SU-DHL-6 (cell line): ENCODE measurements at regions not wholly inside any gene's neighbourhood (a gene's known extent, or its start where the extent isn't known, plus 50 kb on each side); places are given as distances from the start of the nearest gene placed in this dataset.

Experiments used
- EZH2phosphoT487 ChIP-seq: fragments of 200-600 bp; sonication (generic), shearing (Covaris generic); conservative IDR thresholded peaks from 2 replicates; pipeline ENCODE4 v1.6.1; 2018; ENCODE audit warnings: mild to moderate bottlenecking, antibody characterized with exemption, low read length, moderate library complexity, mixed read lengths
- TF ChIP-seq, protein P1 (sequence below): fragments of 200-600 bp; sonication (generic); IDR thresholded peaks from one replicate; pipeline ENCODE4 v1.5.1; 2017; ENCODE audit warnings: antibody characterized with exemption, mild to moderate bottlenecking, low read length, moderate library complexity; ENCODE audit not compliant: insufficient read depth, poor library complexity, severe bottlenecking

DNA sequence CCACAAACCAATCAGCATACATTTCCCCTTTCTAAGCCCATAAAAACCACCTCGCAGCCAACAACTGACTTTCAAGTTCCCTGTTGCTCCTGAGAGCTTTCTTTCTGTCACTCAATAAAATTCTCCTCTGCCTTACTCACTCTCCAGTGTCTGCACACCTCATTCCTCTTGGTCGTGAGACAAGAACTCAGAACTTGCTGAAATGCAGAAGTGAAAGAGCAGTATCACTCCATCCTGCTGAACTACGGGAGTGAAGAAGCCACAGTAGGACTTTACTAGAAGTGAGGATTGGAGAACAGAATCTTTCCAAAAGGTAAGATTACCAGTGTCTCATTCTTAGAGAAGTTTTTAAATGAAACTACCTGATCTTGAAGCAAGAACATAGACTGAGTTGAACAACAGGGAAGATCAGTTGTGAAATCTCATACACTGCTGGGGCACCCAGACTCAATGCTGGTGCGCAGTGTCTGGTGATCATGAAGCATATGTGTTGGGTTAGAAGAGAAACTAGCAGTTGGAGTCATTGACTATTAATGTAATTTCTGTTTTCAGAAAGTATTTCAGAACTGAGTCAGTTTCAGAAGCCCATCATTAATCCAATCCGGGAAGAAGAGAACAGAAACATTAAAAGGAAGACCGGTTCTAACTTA is 726.9 kb upstream of the TMPRSS15 start:
- TF ChIP-seq, protein P1, sequence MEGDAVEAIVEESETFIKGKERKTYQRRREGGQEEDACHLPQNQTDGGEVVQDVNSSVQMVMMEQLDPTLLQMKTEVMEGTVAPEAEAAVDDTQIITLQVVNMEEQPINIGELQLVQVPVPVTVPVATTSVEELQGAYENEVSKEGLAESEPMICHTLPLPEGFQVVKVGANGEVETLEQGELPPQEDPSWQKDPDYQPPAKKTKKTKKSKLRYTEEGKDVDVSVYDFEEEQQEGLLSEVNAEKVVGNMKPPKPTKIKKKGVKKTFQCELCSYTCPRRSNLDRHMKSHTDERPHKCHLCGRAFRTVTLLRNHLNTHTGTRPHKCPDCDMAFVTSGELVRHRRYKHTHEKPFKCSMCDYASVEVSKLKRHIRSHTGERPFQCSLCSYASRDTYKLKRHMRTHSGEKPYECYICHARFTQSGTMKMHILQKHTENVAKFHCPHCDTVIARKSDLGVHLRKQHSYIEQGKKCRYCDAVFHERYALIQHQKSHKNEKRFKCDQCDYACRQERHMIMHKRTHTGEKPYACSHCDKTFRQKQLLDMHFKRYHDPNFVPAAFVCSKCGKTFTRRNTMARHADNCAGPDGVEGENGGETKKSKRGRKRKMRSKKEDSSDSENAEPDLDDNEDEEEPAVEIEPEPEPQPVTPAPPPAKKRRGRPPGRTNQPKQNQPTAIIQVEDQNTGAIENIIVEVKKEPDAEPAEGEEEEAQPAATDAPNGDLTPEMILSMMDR = no peak
- no peak for TF ChIP-seq EZH2phosphoT487
